ENCODE measurements at regions not wholly inside any gene's neighbourhood (a gene's known extent, or its start where the extent isn't known, plus 50 kb on each side); places are given as distances from the start of the nearest gene placed in this dataset.

DNA sequence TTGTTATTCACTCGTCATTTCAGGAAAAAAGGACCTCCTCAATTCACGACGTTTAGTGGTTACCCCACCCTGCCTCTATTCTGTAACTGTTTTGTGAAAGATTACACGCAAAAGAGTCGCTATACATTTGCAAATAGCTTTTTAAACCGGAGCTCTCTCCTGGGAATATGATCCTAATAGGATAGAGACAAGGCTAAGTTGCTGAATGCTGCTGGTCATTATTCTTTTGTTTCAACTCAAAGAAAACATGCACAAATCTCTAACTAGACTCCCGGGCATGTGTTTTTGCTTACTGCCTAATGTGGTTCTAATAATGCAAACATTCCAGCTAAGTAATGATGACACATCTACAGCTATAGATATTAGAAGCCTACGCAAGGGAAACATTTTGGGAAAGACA, 214.6 kb upstream of the MDFIC2 start:
- Mint-ChIP-seq H3K4me1 (ENCODE audit: insufficient read depth, unreplicated experiment) (no peaks in the 10 kb centered on the region), H3K36me3 (ENCODE audit: insufficient read depth, unreplicated experiment) (no peaks in the 10 kb centered on the region), H3K27ac (ENCODE audit: low read depth, unreplicated experiment) (no peak overlapping the region), H3K27me3 (ENCODE audit: insufficient read depth, unreplicated experiment) (peaks cover 94% of the 10 kb centered on the region), H3K4me3 (ENCODE audit: unreplicated experiment) (no peak overlapping the region), H3K9me3 (ENCODE audit: unreplicated experiment) (no peaks in the 10 kb centered on the region)
- intact Hi-C loops (cut with micrococcal nuclease) = no loop called here
- DNase-seq (ENCODE audit: unreplicated experiment) = no peak
- ChIA-PET POLR2A (no interaction called here), CTCF (interaction anchor here (0.5 to 0.6 kb wide), 2 partner anchors 53 to 657 kb away, joined by 3 read pairs; no protein-coding TSS in a partner anchor)
- BruUV-seq (replicated peaks) = no TSS peak
- no peak for TF ChIP-seq CTCF (IDR thresholded peaks at IDR 0.05; ENCODE audit: unreplicated experiment)

- H3K36me3 Mint-ChIP-seq (ENCODE audit: insufficient read depth, unreplicated experiment) = no peaks in the 10 kb centered on the region
- no peaks in the 10 kb centered on the region for H3K4me1 Mint-ChIP-seq (ENCODE audit: insufficient read depth, unreplicated experiment)
- no peak overlapping the region for H3K4me3 Mint-ChIP-seq (ENCODE audit: unreplicated experiment)
- no peak for TF ChIP-seq CTCF (IDR thresholded peaks at IDR 0.05; ENCODE audit: unreplicated experiment)
- intact Hi-C loops (cut with micrococcal nuclease) = no loop called here
- ChIA-PET POLR2A (no interaction called here), CTCF (interaction anchor here (1.3 kb wide), 1 partner anchor 11 kb away, joined by 4 read pairs; no protein-coding TSS in a partner anchor)
- no peak overlapping the region for H3K27ac Mint-ChIP-seq (ENCODE audit: low read depth, unreplicated experiment)
- peaks cover 94% of the 10 kb centered on the region for H3K27me3 Mint-ChIP-seq (ENCODE audit: insufficient read depth, unreplicated experiment)
- no peak for DNase-seq (ENCODE audit: unreplicated experiment)
- H3K9me3 Mint-ChIP-seq (ENCODE audit: unreplicated experiment) = no peaks in the 10 kb centered on the region
- BruUV-seq (replicated peaks) = no TSS peak
These were observed 207.6 kb upstream of the MDFIC2 start for GRCh38 chr3:70519913-70520659.

- ChIA-PET POLR2A (no interaction called here), CTCF (no interaction called here)
- no peaks in the 10 kb centered on the region for H3K36me3 Mint-ChIP-seq (ENCODE audit: insufficient read depth, unreplicated experiment)
- no peak for TF ChIP-seq CTCF (IDR thresholded peaks at IDR 0.05; ENCODE audit: unreplicated experiment)
- H3K27me3 Mint-ChIP-seq (ENCODE audit: insufficient read depth, unreplicated experiment) = peaks cover 92% of the 10 kb centered on the region
- intact Hi-C loops (cut with micrococcal nuclease) = no loop called here
- BruUV-seq (replicated peaks) = no TSS peak
- no peaks in the 10 kb centered on the region for H3K4me1 Mint-ChIP-seq (ENCODE audit: insufficient read depth, unreplicated experiment)
- H3K27ac Mint-ChIP-seq (ENCODE audit: low read depth, unreplicated experiment) = no peak overlapping the region
- no peak overlapping the region for H3K4me3 Mint-ChIP-seq (ENCODE audit: unreplicated experiment)
- no peaks in the 10 kb centered on the region for H3K9me3 Mint-ChIP-seq (ENCODE audit: unreplicated experiment)
- no peak for DNase-seq (ENCODE audit: unreplicated experiment)
These were observed 206.6 kb upstream of the MDFIC2 start for GRCh38 chr3:70519026-70519425.

DNA sequence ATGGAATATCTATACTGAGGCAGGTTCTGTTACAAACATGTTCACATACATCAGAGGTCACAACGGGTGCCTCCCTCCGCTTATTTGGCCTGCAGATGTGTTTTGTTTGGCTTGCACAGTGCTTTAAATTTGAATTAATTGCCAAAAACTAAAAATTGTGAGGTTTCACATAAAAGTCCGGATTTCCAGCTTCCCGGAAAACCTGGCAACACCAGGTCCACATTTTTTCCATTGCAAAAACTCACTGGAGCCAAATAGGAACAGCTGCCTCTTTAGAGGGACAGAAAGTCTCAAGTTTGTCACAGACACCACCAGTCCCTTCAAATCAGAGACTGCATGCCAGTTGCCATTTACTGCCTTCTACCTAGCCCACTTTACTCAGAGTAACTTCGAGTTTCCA, 205.9 kb upstream of the MDFIC2 start:
- BruUV-seq (replicated peaks) = no TSS peak
- DNase-seq (ENCODE audit: unreplicated experiment) = no peak
- no peak for TF ChIP-seq CTCF (IDR thresholded peaks at IDR 0.05; ENCODE audit: unreplicated experiment)
- Mint-ChIP-seq H3K9me3 (ENCODE audit: unreplicated experiment) (no peaks in the 10 kb centered on the region), H3K27me3 (ENCODE audit: insufficient read depth, unreplicated experiment) (peaks cover 94% of the 10 kb centered on the region), H3K4me1 (ENCODE audit: insufficient read depth, unreplicated experiment) (no peaks in the 10 kb centered on the region), H3K36me3 (ENCODE audit: insufficient read depth, unreplicated experiment) (no peaks in the 10 kb centered on the region), H3K27ac (ENCODE audit: low read depth, unreplicated experiment) (no peak overlapping the region), H3K4me3 (ENCODE audit: unreplicated experiment) (no peak overlapping the region)
- CTCF ChIA-PET = interaction anchor here (0.6 to 0.8 kb wide), 2 partner anchors 13 to 464 kb away, joined by 3 read pairs; no protein-coding TSS in a partner anchor
- POLR2A ChIA-PET = no interaction called here
- intact Hi-C loops (cut with micrococcal nuclease) = no loop called here
